ENCODE measurements at regions not wholly inside any gene's neighbourhood (a gene's known extent, or its start where the extent isn't known, plus 50 kb on each side); places are given as distances from the start of the nearest gene placed in this dataset.

DNA sequence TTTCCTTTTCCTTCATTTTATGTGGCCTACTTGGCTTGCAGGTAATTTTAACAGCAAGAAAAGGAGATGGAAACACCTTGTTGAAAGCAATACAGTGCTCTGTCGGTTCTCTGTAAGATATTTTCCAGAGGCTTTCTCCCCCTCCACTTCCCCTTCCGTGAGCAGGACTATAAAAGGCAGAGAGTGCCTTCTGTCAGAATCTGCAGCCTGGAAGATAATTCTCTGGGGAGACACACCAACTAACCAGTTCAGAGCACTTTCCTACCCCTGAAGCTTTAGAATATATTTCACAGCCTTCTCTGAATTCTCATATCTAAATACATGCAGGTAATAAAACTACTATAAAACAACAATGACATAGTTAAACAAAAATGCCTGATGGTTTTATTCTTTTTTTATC lies 141.1 kb downstream of the IDS start:
- Histone ChIP-seq H3K4me1 (no peaks in the 10 kb centered on the region), H3K27me3 (no peaks in the 10 kb centered on the region), H3K36me3 (replicated peaks in 1 of 2; ENCODE audit: insufficient read depth in 1 of 2, low read depth in 2 of 2) (no peaks in the 10 kb centered on the region), H3K9me3 (no peaks in the 10 kb centered on the region), H3K4me3 (no peak overlapping the region), H3K27ac (no peak overlapping the region)
- WGBS, 2 donors = 17 to 18% methylated on average over 2 of the region's 2 CpGs
- intact Hi-C loops (cut with DNase I) = no loop called here
- ATAC-seq (no peak), DNase-seq (no peak)
- TF ChIP-seq, protein P1, sequence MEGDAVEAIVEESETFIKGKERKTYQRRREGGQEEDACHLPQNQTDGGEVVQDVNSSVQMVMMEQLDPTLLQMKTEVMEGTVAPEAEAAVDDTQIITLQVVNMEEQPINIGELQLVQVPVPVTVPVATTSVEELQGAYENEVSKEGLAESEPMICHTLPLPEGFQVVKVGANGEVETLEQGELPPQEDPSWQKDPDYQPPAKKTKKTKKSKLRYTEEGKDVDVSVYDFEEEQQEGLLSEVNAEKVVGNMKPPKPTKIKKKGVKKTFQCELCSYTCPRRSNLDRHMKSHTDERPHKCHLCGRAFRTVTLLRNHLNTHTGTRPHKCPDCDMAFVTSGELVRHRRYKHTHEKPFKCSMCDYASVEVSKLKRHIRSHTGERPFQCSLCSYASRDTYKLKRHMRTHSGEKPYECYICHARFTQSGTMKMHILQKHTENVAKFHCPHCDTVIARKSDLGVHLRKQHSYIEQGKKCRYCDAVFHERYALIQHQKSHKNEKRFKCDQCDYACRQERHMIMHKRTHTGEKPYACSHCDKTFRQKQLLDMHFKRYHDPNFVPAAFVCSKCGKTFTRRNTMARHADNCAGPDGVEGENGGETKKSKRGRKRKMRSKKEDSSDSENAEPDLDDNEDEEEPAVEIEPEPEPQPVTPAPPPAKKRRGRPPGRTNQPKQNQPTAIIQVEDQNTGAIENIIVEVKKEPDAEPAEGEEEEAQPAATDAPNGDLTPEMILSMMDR (IDR thresholded peaks at IDR 0.05) = no peak
- no peak for TF ChIP-seq POLR2A (IDR thresholded peaks at IDR 0.05)

DNA sequence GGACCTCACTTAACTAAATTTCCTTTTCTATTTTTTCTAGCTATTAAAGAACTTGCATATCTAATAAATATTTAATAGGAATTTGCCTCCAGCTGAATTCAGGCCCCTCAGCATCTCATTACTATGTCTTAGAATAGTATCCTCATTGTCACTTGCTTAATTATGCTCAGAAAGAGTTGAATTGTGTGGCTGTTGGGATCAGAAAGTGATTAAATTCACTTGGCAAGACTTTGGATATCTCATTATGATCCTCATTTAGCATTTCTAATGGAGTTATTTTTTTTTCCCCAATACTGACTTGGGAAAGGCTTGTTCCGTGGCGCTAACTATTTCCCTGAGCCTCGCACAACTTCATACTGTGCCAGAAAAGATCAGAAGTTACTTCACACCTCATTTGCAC lies 158.8 kb downstream of the IDS start:
- Histone ChIP-seq H3K27ac (no peak overlapping the region), H3K4me3 (no peak overlapping the region), H3K27me3 (no peaks in the 10 kb centered on the region), H3K4me1 (no peaks in the 10 kb centered on the region), H3K36me3 (replicated peaks in 1 of 2; ENCODE audit: insufficient read depth in 1 of 2, low read depth in 2 of 2) (no peaks in the 10 kb centered on the region), H3K9me3 (no peaks in the 10 kb centered on the region)
- TF ChIP-seq, protein P1 (IDR thresholded peaks at IDR 0.05) = no peak
- no peak for TF ChIP-seq POLR2A (IDR thresholded peaks at IDR 0.05)
- 71 to 78% methylated on average over 3 of the region's 3 CpGs for WGBS, 2 donors
- ATAC-seq (no peak), DNase-seq (no peak)
- intact Hi-C loops (cut with DNase I) = no loop called here

DNA sequence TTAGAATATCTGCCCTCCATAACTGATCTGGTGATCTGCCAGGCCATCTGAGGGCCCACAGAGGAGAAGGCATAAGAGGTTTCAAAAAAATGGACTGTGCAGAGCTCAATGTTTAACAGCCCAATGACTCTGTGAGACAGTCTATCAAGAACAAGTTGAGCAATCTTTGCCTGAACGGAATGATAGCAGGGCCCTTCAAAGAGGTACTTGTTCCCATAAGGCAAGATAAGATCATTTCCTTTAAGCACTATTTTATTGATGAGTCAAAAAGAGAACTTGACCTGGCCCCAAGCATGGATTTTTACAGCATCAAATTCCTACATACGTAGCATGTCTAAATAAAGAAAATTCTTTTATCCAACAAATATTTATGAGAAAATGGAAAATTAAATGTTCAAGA lies 182.8 kb downstream of the IDS start:
- H3K4me3 ChIP-seq = no peak overlapping the region
- 38 to 66% methylated on average over 2 of the region's 2 CpGs for WGBS, 2 donors
- H3K27ac ChIP-seq = no peak overlapping the region
- TF ChIP-seq POLR2A (IDR thresholded peaks at IDR 0.05) = no peak
- TF ChIP-seq, protein P1 (IDR thresholded peaks at IDR 0.05) = no peak
- intact Hi-C loops (cut with DNase I) = no loop called here
- no peaks in the 10 kb centered on the region for H3K9me3 ChIP-seq
- DNase-seq (no peak), ATAC-seq (no peak)
- H3K27me3 ChIP-seq = no peaks in the 10 kb centered on the region
- H3K36me3 ChIP-seq (replicated peaks in 1 of 2; ENCODE audit: insufficient read depth in 1 of 2, low read depth in 2 of 2) = no peaks in the 10 kb centered on the region
- H3K4me1 ChIP-seq = no peaks in the 10 kb centered on the region

DNA sequence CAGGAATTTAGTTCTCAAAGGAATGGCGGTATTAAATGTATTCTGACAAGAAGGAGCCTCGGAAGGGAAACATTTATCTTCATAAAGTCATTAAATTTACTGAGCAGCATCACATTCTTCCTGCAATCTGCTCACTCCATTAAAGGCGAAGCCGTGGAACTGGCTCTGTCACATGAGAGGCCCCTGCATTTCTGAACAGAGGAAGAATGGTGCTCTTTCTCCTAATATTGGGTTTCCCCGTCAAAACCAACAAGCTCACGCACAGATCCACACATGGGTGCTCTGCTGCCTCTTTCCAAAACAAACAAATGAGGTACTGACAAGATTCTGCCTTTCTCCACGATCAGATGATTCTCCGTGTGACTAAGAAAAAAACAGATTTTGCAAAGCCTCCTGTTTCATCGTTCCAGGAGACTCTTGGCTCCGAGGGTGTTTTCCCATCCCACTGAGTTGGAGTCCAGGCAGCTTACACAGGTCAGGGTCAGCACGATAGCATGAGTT lies 191.2 kb downstream of the IDS start:
- no peaks in the 10 kb centered on the region for H3K36me3 ChIP-seq (replicated peaks in 1 of 2; ENCODE audit: insufficient read depth in 1 of 2, low read depth in 2 of 2)
- 14 to 16% methylated on average over 11 of the region's 11 CpGs for WGBS, 2 donors
- H3K27me3 ChIP-seq = no peaks in the 10 kb centered on the region
- H3K4me1 ChIP-seq = no peaks in the 10 kb centered on the region
- ATAC-seq (no peak), DNase-seq (no peak)
- no peaks in the 10 kb centered on the region for H3K9me3 ChIP-seq
- H3K4me3 ChIP-seq = no peak overlapping the region
- intact Hi-C loops (cut with DNase I) = no loop called here
- no peak for TF ChIP-seq POLR2A (IDR thresholded peaks at IDR 0.05)
- TF ChIP-seq, protein P1 (IDR thresholded peaks at IDR 0.05) = no peak
- H3K27ac ChIP-seq = no peak overlapping the region

DNA sequence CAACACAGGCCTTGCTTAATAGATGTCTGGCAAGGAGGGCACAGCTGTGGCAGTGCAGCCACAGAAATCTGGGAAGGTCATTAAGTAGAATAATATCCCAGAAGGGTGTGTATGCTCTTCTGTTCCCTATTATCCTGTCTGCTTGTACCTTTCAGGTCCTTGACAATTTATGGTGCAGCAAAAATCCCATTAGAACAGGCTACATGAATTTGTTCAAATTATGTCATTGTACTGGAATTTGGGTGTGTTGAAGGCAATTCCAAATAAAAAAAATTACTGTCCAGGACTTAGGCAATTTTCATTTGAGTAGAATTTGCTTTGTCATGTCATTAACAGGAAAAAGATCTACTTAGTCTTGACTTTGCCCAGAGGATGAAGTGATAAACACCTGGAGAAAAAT lies 192.1 kb downstream of the IDS start:
- no peak overlapping the region for H3K4me3 ChIP-seq
- ATAC-seq = no peak
- DNase-seq = no peak
- H3K4me1 ChIP-seq = no peaks in the 10 kb centered on the region
- no peak overlapping the region for H3K27ac ChIP-seq
- H3K27me3 ChIP-seq = no peaks in the 10 kb centered on the region
- H3K36me3 ChIP-seq (replicated peaks in 1 of 2; ENCODE audit: insufficient read depth in 1 of 2, low read depth in 2 of 2) = no peaks in the 10 kb centered on the region
- H3K9me3 ChIP-seq = no peaks in the 10 kb centered on the region
- TF ChIP-seq, protein P1 (IDR thresholded peaks at IDR 0.05) = no peak
- no peak for TF ChIP-seq POLR2A (IDR thresholded peaks at IDR 0.05)
- intact Hi-C loops (cut with DNase I) = no loop called here
